ENCODE measurements at regions not wholly inside any gene's neighbourhood (a gene's known extent, or its start where the extent isn't known, plus 50 kb on each side); places are given as distances from the start of the nearest gene placed in this dataset.

DNA sequence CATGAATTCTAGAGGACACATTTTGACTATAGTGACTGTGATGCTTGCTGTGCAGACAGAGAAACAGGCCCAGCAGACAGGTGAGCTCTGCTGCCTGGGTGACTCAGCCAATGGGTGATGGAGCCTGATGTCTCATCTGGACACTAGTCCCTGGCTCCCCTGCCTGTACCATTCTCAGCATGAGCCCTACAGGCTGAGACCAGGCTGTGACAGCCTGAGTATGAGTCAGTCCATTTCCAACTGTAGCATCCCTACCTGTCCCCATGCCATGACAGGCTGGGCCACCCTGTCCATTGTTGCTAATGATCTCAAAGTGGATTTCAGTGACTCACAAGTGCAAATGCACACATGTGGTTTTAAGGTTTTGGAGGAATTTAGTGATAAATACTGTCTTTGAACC is 102.5 kb upstream of the EEF2KMT start:
- FAIRE-seq (no peak), DNase-seq (no peak)
- Histone ChIP-seq H3K4me1 (ENCODE audit: control insufficient read depth in 2 of 3, insufficient read depth in 2 of 3, low read depth in 1 of 3, low read length in 3 of 3) (no peaks in the 10 kb centered on the region), H3K9ac (ENCODE audit: low read length in 3 of 3) (no peak overlapping the region), H3K27ac (ENCODE audit: low read depth in 2 of 2, low read length in 2 of 2) (no peak overlapping the region), H3K36me3 (ENCODE audit: control insufficient read depth in 2 of 3, insufficient read depth in 3 of 3, low read length in 3 of 3) (no peaks in the 10 kb centered on the region), H3K27me3 (ENCODE audit: control insufficient read depth, insufficient read depth, low read length) (no peaks in the 10 kb centered on the region), H3K4me3 (ENCODE audit: low read length in 3 of 3) (no peak overlapping the region), H3K9me3 (ENCODE audit: control insufficient read depth in 2 of 3, insufficient read depth in 1 of 3, low read length in 3 of 3) (peaks cover 0 to 4% (median 0%) of the 10 kb centered on the region in 3 donors)
- TF ChIP-seq, protein P1, sequence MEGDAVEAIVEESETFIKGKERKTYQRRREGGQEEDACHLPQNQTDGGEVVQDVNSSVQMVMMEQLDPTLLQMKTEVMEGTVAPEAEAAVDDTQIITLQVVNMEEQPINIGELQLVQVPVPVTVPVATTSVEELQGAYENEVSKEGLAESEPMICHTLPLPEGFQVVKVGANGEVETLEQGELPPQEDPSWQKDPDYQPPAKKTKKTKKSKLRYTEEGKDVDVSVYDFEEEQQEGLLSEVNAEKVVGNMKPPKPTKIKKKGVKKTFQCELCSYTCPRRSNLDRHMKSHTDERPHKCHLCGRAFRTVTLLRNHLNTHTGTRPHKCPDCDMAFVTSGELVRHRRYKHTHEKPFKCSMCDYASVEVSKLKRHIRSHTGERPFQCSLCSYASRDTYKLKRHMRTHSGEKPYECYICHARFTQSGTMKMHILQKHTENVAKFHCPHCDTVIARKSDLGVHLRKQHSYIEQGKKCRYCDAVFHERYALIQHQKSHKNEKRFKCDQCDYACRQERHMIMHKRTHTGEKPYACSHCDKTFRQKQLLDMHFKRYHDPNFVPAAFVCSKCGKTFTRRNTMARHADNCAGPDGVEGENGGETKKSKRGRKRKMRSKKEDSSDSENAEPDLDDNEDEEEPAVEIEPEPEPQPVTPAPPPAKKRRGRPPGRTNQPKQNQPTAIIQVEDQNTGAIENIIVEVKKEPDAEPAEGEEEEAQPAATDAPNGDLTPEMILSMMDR (IDR thresholded peaks at IDR 0.05; ENCODE audit: borderline replicate concordance, extremely low read depth, insufficient read depth): no peak
- intact Hi-C loops (cut with DNase I): no loop called here

- no peaks in the 10 kb centered on the region for H3K36me3 ChIP-seq (ENCODE audit: control insufficient read depth in 2 of 3, insufficient read depth in 3 of 3, low read length in 3 of 3)
- no peaks in the 10 kb centered on the region for H3K4me1 ChIP-seq (ENCODE audit: control insufficient read depth in 2 of 3, insufficient read depth in 2 of 3, low read depth in 1 of 3, low read length in 3 of 3)
- no peak overlapping the region for H3K4me3 ChIP-seq (ENCODE audit: low read length in 3 of 3)
- DNase-seq (no peak), FAIRE-seq (no peak)
- TF ChIP-seq, protein P1 (IDR thresholded peaks at IDR 0.05; ENCODE audit: borderline replicate concordance, extremely low read depth, insufficient read depth): no peak
- intact Hi-C loops (cut with DNase I): no loop called here
- H3K9me3 ChIP-seq (ENCODE audit: control insufficient read depth in 2 of 3, insufficient read depth in 1 of 3, low read length in 3 of 3): peaks cover 0 to 4% (median 0%) of the 10 kb centered on the region in 3 donors
- no peak overlapping the region for H3K9ac ChIP-seq (ENCODE audit: low read length in 3 of 3)
- H3K27me3 ChIP-seq (ENCODE audit: control insufficient read depth, insufficient read depth, low read length): no peaks in the 10 kb centered on the region
- H3K27ac ChIP-seq (ENCODE audit: low read depth in 2 of 2, low read length in 2 of 2): no peak overlapping the region
These were observed 98.6 kb upstream of the EEF2KMT start for GRCh38 chr16:5196204-5196603.

GRCh38 chr16:5193861-5194260 is 96.3 kb upstream of the EEF2KMT start:
- Histone ChIP-seq H3K4me3 (ENCODE audit: low read length in 3 of 3) (no peak overlapping the region), H3K9ac (ENCODE audit: low read length in 3 of 3) (no peak overlapping the region), H3K27me3 (ENCODE audit: control insufficient read depth, insufficient read depth, low read length) (no peaks in the 10 kb centered on the region), H3K4me1 (ENCODE audit: control insufficient read depth in 2 of 3, insufficient read depth in 2 of 3, low read depth in 1 of 3, low read length in 3 of 3) (no peaks in the 10 kb centered on the region), H3K27ac (ENCODE audit: low read depth in 2 of 2, low read length in 2 of 2) (no peak overlapping the region), H3K36me3 (ENCODE audit: control insufficient read depth in 2 of 3, insufficient read depth in 3 of 3, low read length in 3 of 3) (no peaks in the 10 kb centered on the region), H3K9me3 (ENCODE audit: control insufficient read depth in 2 of 3, insufficient read depth in 1 of 3, low read length in 3 of 3) (peaks cover 0 to 4% (median 0%) of the 10 kb centered on the region in 3 donors)
- intact Hi-C loops (cut with DNase I): no loop called here
- FAIRE-seq: no peak
- TF ChIP-seq, protein P1 (IDR thresholded peaks at IDR 0.05; ENCODE audit: borderline replicate concordance, extremely low read depth, insufficient read depth): no peak
- DNase-seq: no peak

- TF ChIP-seq, protein P1 (IDR thresholded peaks at IDR 0.05; ENCODE audit: borderline replicate concordance, extremely low read depth, insufficient read depth): no peak
- no peaks in the 10 kb centered on the region for H3K4me1 ChIP-seq (ENCODE audit: control insufficient read depth in 2 of 3, insufficient read depth in 2 of 3, low read depth in 1 of 3, low read length in 3 of 3)
- no peaks in the 10 kb centered on the region for H3K36me3 ChIP-seq (ENCODE audit: control insufficient read depth in 2 of 3, insufficient read depth in 3 of 3, low read length in 3 of 3)
- FAIRE-seq: no peak
- no peak for DNase-seq
- H3K9ac ChIP-seq (ENCODE audit: low read length in 3 of 3): no peak overlapping the region
- H3K27ac ChIP-seq (ENCODE audit: low read depth in 2 of 2, low read length in 2 of 2): no peak overlapping the region
- H3K27me3 ChIP-seq (ENCODE audit: control insufficient read depth, insufficient read depth, low read length): no peaks in the 10 kb centered on the region
- H3K4me3 ChIP-seq (ENCODE audit: low read length in 3 of 3): no peak overlapping the region
- H3K9me3 ChIP-seq (ENCODE audit: control insufficient read depth in 2 of 3, insufficient read depth in 1 of 3, low read length in 3 of 3): no peaks in the 10 kb centered on the region
- intact Hi-C loops (cut with DNase I): no loop called here
These were observed 91.4 kb upstream of the EEF2KMT start for GRCh38 chr16:5188989-5189352.
